Upper lobe of left lung (tissue), 6 donors: ENCODE measurements at regions not wholly inside any gene's neighbourhood (a gene's known extent, or its start where the extent isn't known, plus 50 kb on each side); places are given as distances from the start of the nearest gene placed in this dataset.
"Not testable (repeated sequence)": the region's sequence is repeated elsewhere in the genome, so short reads cannot be mapped to it uniquely, and the experiment has no call there.

Experiments used
- ATAC-seq, 2 donors: fragments of 200-7000 bp; cut with Tn5 transposase; one replicate each; pipeline ENCODE4 v1.9.1; 2022; ENCODE audit warnings: mild to moderate bottlenecking in 2 of 2, moderate library complexity in 2 of 2; ENCODE audit not compliant: low FRiP score in 2 of 2
- DNase-seq, 2 donors: peaks; one replicate each; pipeline ENCODE4 v3.0.0-alpha.2; 2019 to 2020
- H3K27ac ChIP-seq, 4 donors: fragments of 200-600 bp; sonication (generic); one replicate each; pipeline ENCODE4 v1.5.1; 2016 to 2019
- H3K27me3 ChIP-seq, 4 donors: fragments of 200-600 bp; sonication (generic); one replicate each; pipeline ENCODE4 v1.5.1; 2017 to 2019
- H3K36me3 ChIP-seq, 4 donors: fragments of 200-600 bp; sonication (generic); one replicate each; pipeline ENCODE4 v1.5.1; 2016 to 2019
- H3K4me1 ChIP-seq, 4 donors: fragments of 200-600 bp; sonication (generic); one replicate each; pipeline ENCODE4 v1.5.1; 2018 to 2019
- H3K4me3 ChIP-seq, 4 donors: fragments of 200-600 bp; sonication (generic); one replicate each; pipeline ENCODE4 v1.5.1; 2017 to 2019; ENCODE audit warnings: mild to moderate bottlenecking in 2 of 4, moderate library complexity in 1 of 4
- H3K9me3 ChIP-seq, 4 donors: fragments of 200-600 bp; sonication (generic); one replicate each; pipeline ENCODE4 v1.5.1; 2018 to 2019
- CTCF ChIP-seq, 6 experiments: fragments of 450-650 bp in 4 of 6; fragments of 200-600 bp in 2 of 6; sonication (generic) in 2 of 6; IDR thresholded peaks; one replicate each; pipeline ENCODE4 v1.5.1; 2016 to 2019; ENCODE audit warnings: antibody characterized with exemption in 6 of 6
- EP300 ChIP-seq, 4 donors: sonication (generic); formaldehyde crosslinking; IDR thresholded peaks; one replicate each; pipeline ENCODE4 v1.5.1; 2017; ENCODE audit warnings: antibody characterized with exemption in 4 of 4, control low read depth in 2 of 4
- POLR2A ChIP-seq, 4 donors: fragments of 450-650 bp; IDR thresholded peaks; one replicate each; pipeline ENCODE4 v1.5.1; 2016 to 2017; ENCODE audit warnings: antibody characterized with exemption in 4 of 4, mild to moderate bottlenecking in 2 of 4
- POLR2AphosphoS5 ChIP-seq, 2 donors: sonication (generic); formaldehyde crosslinking; IDR thresholded peaks; one replicate each; pipeline ENCODE4 v1.5.1; 2017; ENCODE audit warnings: antibody characterized with exemption in 2 of 2
- WGBS, 2 donors: methylation state at CpG; one replicate each; pipeline ENCODE4 v1.1.5; 2017 to 2018; 5-methylcytosine and 5-hydroxymethylcytosine counted together
- donor health status: DM: no; HTN: no; CAD: no; lungs with moderate emphysema.
- donor health status: DM: no; HTN: yes; CAD: no; lungs with severe emphysema.

- 58 to 63% methylated on average over 2 of the region's 2 CpGs for WGBS, 2 donors
- Histone ChIP-seq H3K9me3 (peaks cover 0 to 2% (median 0%) of the 10 kb centered on the region in 4 donors), H3K4me1 (peaks cover 0 to 14% (median 10%) of the 10 kb centered on the region in 4 donors), H3K27me3 (no peaks in the 10 kb centered on the region), H3K27ac (no peak overlapping the region), H3K4me3 (no peak overlapping the region), H3K36me3 (no peaks in the 10 kb centered on the region)
- DNase-seq = no peak
- no peak for TF ChIP-seq CTCF (IDR thresholded peaks at IDR 0.05)
- TF ChIP-seq EP300 (IDR thresholded peaks at IDR 0.05) = no peak
- no peak for TF ChIP-seq POLR2A (IDR thresholded peaks at IDR 0.05)
- TF ChIP-seq POLR2AphosphoS5 (IDR thresholded peaks at IDR 0.05) = no peak
- ATAC-seq = no peak
These were observed 1084.8 kb upstream of the CITED2 start for GRCh38 chr6:140459209-140459608.

- ATAC-seq (no peak), DNase-seq (no peak)
- Histone ChIP-seq H3K4me3 (no peak overlapping the region), H3K4me1 (no peaks in the 10 kb centered on the region), H3K36me3 (no peaks in the 10 kb centered on the region), H3K9me3 (no peaks in the 10 kb centered on the region), H3K27me3 (no peaks in the 10 kb centered on the region), H3K27ac (no peak overlapping the region)
- no peak for TF ChIP-seq CTCF (IDR thresholded peaks at IDR 0.05)
- no peak for TF ChIP-seq EP300 (IDR thresholded peaks at IDR 0.05)
- no peak for TF ChIP-seq POLR2A (IDR thresholded peaks at IDR 0.05)
- no peak for TF ChIP-seq POLR2AphosphoS5 (IDR thresholded peaks at IDR 0.05)
These were observed 1071.8 kb upstream of the CITED2 start for GRCh38 chr6:140446241-140446640.

GRCh38 chr6:140445474-140446004, 1071.1 kb upstream of the CITED2 start:
- Histone ChIP-seq H3K36me3 (no peaks in the 10 kb centered on the region), H3K9me3 (no peaks in the 10 kb centered on the region), H3K4me1 (peaks cover 0 to 4% (median 0%) of the 10 kb centered on the region in 4 donors), H3K4me3 (no peak overlapping the region), H3K27ac (no peak overlapping the region), H3K27me3 (no peaks in the 10 kb centered on the region)
- DNase-seq (no peak), ATAC-seq (no peak)
- TF ChIP-seq CTCF (IDR thresholded peaks at IDR 0.05) (no peak), EP300 (IDR thresholded peaks at IDR 0.05) (no peak), POLR2A (IDR thresholded peaks at IDR 0.05) (no peak), POLR2AphosphoS5 (IDR thresholded peaks at IDR 0.05) (no peak)
- WGBS, 2 donors = 43 to 45% methylated on average over 3 of the region's 3 CpGs

DNA sequence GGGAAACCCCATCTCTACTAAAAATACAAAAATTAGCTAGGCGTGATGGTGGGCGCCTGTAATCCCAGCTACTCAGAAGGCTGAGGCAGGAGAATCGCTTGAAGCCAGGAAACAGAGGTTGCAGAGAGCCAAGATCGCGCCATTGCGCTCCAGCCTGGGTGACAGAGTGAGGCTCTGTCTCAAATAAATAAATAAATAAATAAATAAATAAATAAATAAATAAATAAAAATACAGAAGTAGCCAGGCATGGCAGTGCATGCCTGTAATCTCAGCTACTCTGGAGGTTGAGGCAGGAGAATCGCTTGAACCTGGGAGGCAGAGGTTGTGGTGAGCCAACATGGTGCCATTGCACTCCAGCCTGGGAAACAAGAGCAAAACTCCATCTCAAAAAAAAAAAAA, 1068.7 kb upstream of the CITED2 start:
- H3K4me1 ChIP-seq, H3K27me3 ChIP-seq, H3K27ac ChIP-seq, DNase-seq, H3K4me3 ChIP-seq, H3K9me3 ChIP-seq, H3K36me3 ChIP-seq, ATAC-seq: not testable (repeated sequence)
- 86 to 97% methylated on average over 7 of the region's 7 CpGs for WGBS, 2 donors

DNA sequence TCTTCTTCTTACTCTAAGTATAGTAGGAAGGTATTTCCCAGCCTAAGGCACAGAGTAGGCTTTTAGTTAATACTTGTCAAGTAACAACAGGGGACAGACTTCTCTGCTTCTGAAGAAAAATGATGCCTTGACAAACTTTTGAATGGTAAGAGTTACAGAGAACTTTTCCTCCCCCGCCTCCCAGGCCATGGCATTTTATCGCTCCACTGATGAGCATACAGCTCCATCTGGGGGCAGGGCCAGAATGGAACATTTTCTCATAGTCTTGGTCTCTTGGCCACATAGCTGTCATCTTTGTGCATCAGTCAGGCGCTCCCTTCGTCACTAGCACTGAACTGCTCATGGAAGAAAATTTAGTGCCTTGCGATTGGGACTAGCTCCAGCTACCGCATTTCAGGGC, 1066.8 kb upstream of the CITED2 start:
- H3K27me3 ChIP-seq = no peaks in the 10 kb centered on the region
- no peaks in the 10 kb centered on the region for H3K36me3 ChIP-seq
- 50 to 58% methylated on average over 6 of the region's 6 CpGs for WGBS, 2 donors
- peaks cover 0 to 4% (median 0%) of the 10 kb centered on the region in 4 donors for H3K4me1 ChIP-seq
- H3K27ac ChIP-seq = no peak overlapping the region
- H3K4me3 ChIP-seq = no peak overlapping the region
- DNase-seq (peak in 1 of 2 donors; percentile 52), ATAC-seq (peak in 1 of 2 donors; percentile 58)
- no peaks in the 10 kb centered on the region for H3K9me3 ChIP-seq
- TF ChIP-seq CTCF (IDR thresholded peaks at IDR 0.05) = peak in 3 of 6 experiments; percentile 27 to 37 (median 34)
- peak in 1 of 2 donors; percentile 40 for TF ChIP-seq POLR2AphosphoS5 (IDR thresholded peaks at IDR 0.05)
- no peak for TF ChIP-seq EP300 (IDR thresholded peaks at IDR 0.05)
- no peak for TF ChIP-seq POLR2A (IDR thresholded peaks at IDR 0.05)
